VCaP (cell line): ENCODE measurements at regions not wholly inside any gene's neighbourhood (a gene's known extent, or its start where the extent isn't known, plus 50 kb on each side); places are given as distances from the start of the nearest gene placed in this dataset.

ENCODE experiments used
- H3K27ac ChIP-seq: fragments of 450-650 bp; 2 replicates; pipeline ENCODE4 v1.5.1; 2017
- CTCF ChIP-seq: fragments of 450-650 bp; conservative IDR thresholded peaks from 2 replicates; pipeline ENCODE4 v1.5.1; 2017; ENCODE audit warnings: mild to moderate bottlenecking, moderate library complexity

DNA sequence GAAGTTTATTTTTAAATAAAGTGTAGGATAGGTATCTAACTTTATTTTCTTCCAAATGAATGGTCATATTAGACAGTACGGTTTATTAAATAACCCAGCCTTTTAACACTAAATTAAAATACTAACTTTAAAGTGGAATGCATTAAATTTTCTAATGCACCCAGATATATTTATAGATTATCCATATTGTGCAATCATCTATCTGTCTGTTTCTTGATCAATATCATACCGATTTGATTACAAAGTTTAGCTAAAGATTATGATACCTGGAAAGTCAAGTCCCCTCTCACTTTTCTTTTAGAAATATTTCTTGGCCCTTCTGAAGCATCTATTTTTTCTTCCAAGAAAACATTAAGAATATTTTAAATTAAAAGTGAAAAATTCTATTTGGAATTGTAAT is 124.3 kb upstream of the PDE5A start:
- H3K27ac ChIP-seq, result no peak overlapping the region
- TF ChIP-seq CTCF, result no peak

DNA sequence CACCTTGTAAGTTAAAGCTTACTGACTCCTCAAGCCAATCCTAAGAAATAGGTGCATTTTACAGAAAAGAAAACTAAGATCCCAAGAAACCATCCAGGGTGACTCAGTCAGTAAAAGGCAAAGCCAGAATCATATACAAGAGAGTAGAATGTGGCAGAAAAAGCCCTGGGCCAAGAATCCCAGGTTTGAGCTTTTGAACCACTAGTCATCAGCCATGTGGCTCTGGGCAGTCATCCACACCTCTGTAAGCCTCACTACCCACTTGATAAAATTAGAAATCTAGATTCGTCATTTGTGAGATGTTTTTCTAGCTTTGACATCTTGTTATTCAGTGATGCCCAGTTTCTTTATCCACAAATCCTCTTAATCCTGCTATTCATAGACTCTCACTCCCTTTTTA is 122.2 kb upstream of the PDE5A start:
- no peak overlapping the region for H3K27ac ChIP-seq
- TF ChIP-seq CTCF, result no peak

- no peak for TF ChIP-seq CTCF
- H3K27ac ChIP-seq, result no peak overlapping the region
These were observed 121.4 kb upstream of the PDE5A start for GRCh38 chr4:119750048-119750447.

GRCh38 chr4:119748853-119749252 is 120.2 kb upstream of the PDE5A start:
- no peak for TF ChIP-seq CTCF
- H3K27ac ChIP-seq, result no peak overlapping the region

DNA sequence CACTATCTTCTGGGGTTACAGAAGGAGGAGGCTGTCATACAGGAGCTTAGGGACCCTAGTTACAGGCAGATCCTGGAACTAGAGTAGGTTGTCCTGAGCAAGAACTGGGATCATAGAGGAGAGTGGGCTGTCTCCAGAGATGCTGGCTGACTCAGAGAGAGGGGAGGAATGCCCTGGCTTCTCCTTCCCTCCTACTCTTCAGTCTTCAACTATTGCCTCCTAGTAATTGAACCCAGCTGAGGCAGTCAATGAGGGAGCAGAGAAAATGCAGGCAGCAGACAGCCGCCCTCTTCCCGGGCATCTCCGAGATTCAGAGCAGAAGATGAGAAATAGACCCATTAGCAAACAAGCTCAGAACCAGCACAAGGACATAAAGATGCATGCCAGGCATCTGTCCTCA is 118.3 kb upstream of the PDE5A start:
- no peak overlapping the region for H3K27ac ChIP-seq
- TF ChIP-seq CTCF, result no peak

- no peak for TF ChIP-seq CTCF
These were observed 116.7 kb upstream of the PDE5A start for GRCh38 chr4:119745351-119745750.

GRCh38 chr4:119744580-119744979 is 116.0 kb upstream of the PDE5A start:
- no peak for TF ChIP-seq CTCF
- no peak overlapping the region for H3K27ac ChIP-seq

More at GRCh38 chr4:119745351-119745750, 116.7 kb upstream of the PDE5A start:
- no peak overlapping the region for H3K27ac ChIP-seq

DNA sequence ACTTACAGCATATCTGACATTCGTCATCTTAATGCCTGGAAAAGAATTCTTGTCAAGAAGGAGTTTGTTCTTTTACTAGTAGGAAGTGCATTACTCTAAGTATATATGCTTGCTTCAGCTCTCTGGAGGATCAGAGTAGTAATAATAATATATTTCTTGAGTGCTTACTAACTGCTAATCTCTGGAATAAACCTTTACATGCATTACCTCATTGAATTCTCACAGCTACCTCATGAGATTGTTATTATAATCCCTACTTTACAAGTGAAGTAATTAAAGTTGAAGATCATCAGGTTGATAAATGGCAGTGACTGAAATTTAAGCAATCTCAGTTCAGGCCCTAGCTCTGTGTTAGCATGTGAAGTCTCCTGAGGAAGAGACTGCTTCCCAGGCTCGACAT is 115.0 kb upstream of the PDE5A start:
- H3K27ac ChIP-seq, result no peak overlapping the region
- no peak for TF ChIP-seq CTCF
